NT2/D1 (cell line): ENCODE measurements at regions not wholly inside any gene's neighbourhood (a gene's known extent, or its start where the extent isn't known, plus 50 kb on each side); places are given as distances from the start of the nearest gene placed in this dataset.

Experiments used
- YY1 ChIP-seq: IDR thresholded peaks from 2 replicates; pipeline ENCODE4 v1.6.1; 2011; ENCODE audit not compliant: insufficient read length, insufficient read depth
- ZNF274 ChIP-seq: IDR thresholded peaks from 2 replicates; pipeline ENCODE4 v1.6.1; 2011; ENCODE audit warnings: mild to moderate bottlenecking, low read depth, low read length

DNA sequence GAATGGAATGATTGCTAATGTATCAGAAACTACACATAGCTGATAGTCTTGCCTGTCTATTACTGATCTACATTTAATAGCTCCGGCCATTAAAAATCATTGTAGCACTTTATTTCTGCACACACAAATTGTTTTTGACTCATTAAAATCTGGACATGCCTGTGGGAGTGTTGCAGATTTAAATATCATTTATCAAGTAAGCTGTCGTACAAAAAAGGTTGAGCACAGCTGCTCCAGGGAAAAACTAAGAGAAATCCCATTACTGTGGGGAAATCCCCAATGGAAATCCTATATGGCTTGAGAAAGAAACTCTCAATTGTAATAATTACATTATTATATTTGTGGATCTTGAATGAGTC lies 99.6 kb upstream of the CERS6 start:
- no peak for TF ChIP-seq YY1
- no peak for TF ChIP-seq ZNF274
